Amygdala (tissue), 56 donors: ENCODE measurements at regions not wholly inside any gene's neighbourhood (a gene's known extent, or its start where the extent isn't known, plus 50 kb on each side); places are given as distances from the start of the nearest gene placed in this dataset.
"Not testable (repeated sequence)": the region's sequence is repeated elsewhere in the genome, so short reads cannot be mapped to it uniquely, and the experiment has no call there.

ENCODE experiments used
- DNase-seq, 56 donors: peaks; one replicate each; lab custom pipeline; 2025; lab: John Stamatoyannopoulos, UW

DNA sequence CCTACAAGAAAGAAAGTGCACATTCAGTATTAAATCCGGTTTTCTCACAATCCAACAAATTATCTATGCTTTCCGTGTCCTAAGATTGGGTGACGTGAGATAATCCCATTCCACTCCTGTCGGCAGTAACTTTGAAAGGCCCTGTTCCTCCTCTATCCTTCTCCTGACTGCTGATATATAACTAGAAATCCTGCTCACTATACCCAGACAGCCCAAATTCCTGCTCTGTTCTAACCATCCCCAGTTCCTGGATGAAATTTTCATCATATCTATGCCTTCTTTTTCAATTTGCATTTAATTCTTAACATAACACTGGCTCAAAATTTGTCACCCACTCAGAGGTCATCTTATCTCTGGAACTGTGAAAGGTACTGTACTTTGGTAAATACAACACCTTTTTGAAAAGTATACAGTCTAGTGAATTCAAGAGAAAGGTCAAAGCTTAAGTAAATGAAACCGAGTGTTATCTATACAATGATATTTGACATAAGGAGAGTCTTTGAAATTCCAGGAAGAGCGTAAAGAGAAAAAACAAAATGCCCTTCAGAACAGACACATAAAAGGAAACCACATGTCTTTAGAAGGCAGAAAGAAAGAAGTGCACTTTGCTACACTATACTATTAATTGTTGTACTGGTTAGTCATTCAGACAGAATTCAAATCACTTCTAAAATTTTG is 200.5 kb upstream of the NEGR1 start:
- DNase-seq: no peak

DNA sequence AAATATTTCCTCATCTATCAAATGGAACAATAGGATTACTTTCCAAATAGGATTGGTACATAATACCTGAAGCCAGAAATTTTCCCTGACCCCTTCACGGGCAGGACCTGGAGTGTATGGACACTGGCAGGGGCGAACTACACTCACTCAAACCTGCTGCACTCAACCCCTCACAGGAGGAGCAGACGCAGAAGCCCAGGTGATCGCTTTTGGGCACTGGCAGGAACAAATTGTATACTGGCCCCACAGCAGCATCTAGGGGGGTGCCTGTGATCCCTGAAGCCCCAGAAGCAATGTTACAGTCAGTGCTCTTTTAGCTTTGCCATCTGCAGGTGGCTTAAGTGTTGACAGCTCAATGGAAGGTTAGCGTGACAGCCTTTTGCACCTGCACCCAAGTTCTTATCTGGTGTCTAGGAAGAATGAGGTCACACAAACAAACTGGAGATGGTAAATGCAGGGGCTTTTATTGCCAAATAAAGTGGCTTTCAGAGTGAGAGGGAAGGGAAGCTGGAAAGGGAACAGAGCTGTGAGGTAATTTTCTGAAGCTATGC is 199.2 kb upstream of the NEGR1 start:
- no peak for DNase-seq

DNA sequence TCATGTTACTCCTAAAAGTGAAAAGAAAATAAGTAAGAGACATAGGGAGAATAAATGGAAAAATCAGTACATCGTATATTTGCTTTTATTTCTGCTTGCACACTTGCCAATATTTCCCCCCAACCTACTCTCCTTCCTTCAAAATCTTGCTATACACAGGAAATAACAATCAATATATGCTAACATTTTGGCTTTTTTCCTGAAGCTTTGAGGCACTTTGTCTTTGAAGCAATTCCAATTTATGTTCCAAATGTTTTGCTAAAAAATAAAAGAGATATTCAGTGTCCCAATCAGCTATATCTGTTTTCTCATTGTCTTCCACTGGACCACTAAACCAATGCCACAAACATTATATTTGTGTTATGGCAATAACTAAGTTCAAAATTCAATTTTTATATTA is 184.0 kb upstream of the NEGR1 start:
- no peak for DNase-seq

- DNase-seq: no peak
These were observed 180.0 kb upstream of the NEGR1 start for GRCh38 chr1:72462186-72462905.

GRCh38 chr1:72442262-72442661 is 159.9 kb upstream of the NEGR1 start:
- DNase-seq: no peak

- DNase-seq: no peak
These were observed 156.7 kb upstream of the NEGR1 start for GRCh38 chr1:72439036-72439435.

- no peak for DNase-seq
These were observed 155.9 kb upstream of the NEGR1 start for GRCh38 chr1:72438270-72438669.

DNA sequence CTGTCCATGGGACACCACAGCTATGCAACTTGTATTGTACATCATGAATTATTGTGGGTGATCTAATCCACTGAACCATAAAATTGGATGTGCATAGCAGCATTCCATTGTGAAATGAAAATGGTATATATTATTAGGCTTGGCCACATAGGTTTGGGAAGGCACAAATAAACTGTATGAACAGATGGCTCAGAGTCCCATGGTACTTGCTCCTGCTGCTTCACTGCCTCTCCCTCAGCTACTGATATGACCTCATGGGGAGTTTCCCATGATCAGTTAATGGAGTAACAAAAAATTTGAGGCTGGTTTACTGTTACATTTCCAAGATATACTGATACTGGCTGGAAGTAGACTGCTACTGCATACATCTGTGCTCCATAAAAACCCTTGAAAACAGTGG is 152.7 kb upstream of the NEGR1 start:
- DNase-seq: no peak

DNA sequence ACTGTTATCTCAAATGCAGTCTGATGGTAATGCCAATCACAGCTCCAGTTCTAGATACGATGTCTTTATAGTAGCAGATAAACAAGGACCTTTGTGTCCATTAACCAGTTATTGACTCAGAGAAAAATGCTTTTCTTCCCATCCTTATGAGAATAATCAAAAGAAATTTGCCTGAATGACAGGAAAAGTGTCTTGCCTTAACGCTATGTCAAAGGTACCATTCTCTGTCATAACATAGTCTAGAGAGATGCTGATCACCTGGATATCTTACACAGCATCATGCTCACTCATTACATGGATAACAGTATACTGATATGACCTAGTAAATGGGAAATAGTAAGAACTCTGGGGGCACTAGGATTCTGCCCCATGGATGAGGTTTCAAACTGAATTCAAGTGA is 151.7 kb upstream of the NEGR1 start:
- no peak for DNase-seq

- DNase-seq: no peak
These were observed 151.3 kb upstream of the NEGR1 start for GRCh38 chr1:72433591-72433990.

DNA sequence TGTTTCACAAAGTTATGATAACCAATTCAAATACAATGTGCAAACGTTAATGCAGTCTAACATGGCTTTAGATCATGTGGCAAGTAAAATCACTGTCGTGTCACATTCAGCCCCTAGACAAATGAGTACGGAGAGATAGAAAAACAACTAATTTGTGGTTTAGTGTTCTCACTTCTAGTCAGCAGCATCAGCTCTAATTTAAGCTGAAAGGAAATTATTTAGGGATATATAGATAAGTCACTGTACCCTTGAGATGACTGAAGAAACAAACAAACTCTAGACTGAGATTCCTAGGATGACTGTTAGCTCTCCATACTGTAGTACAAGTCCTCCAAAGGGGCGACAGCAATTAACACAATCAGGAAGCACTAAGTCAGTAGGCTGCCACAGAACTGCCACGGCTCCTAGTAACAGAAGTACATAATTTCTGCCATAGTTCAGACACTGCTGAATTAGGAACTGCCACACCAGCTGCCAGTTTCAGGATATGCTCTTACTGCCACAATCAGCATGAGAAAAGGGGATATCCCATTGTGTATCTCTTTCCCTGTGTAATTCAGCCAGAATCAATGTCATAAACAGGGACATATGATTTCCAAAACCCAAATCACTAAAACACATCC is 150.4 kb upstream of the NEGR1 start:
- no peak for DNase-seq

DNA sequence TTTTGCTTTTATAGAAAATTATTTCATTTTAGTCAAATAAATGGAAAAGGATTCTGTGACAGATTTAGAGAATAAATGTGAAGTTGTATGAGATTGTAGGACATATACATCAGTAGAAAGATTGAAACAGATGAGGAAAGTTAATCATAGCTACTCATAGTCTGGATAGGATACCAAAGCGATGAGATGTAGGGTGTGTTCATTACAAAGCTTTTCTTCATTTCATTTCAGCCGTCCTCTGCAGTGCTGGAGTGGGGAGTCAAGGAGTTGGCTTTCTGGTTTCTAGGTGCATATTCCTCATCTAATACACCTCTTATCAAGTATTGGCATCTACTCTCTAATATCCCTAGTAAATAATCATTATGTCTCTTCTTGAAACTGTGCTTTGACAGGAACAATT is 149.5 kb upstream of the NEGR1 start:
- DNase-seq: no peak

DNA sequence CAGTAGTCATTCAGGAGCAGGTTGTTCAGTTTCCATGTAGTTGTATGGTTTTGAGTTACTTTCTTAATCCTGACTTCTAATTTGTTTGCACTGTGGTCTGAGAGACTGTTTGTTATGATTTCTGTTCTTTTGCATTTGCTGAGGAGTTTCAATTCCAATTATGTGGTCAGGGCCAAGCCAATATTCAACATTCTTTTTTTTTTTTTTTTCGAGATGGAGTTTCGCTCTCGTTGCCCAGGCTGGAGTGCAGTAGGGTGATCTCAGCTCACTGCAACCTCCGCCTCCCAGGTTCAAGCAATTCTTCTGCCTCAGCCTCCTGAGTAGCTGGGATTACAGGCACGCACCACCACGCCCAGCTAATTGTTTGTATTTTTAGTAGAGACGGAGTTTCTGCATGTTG is 145.9 kb upstream of the NEGR1 start:
- not testable (repeated sequence) for DNase-seq

DNA sequence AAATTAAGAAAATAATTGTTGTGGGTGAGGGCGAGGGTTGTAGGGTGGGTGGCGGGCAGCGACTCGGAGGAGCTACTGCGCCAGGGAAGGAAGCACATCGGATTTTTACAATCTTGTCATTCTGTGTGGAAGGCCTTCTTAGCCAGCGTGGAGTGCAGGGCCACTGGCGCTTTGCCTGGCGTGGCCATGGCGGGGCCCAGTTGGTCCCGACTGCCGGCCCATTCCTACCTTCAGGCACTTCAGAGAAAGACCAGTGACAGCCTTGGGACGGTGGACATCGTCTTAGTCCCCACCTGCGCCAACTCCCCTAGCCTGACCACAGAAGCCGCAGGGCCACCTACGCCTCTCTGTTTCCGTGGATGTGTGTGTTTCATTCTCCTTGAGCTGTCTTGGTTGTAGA is 136.9 kb upstream of the NEGR1 start:
- DNase-seq: no peak

DNA sequence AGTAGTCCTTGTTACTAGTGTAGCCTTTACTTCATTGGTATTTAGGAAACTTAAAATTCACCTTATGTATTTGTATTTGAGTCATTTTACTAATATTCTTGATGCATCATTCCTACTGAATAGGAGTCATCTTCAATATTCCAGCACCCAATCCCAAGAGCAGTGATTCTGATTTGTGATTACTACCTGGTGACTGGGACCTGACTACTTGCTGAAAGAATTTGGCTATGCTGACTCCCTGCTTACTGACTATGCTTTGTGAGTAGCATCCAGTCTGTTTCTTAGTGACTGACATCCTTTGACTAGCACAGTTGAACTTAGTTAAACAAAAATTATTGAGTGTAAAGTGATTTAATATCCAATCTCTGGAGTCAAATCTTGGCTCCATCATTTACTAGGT is 129.9 kb upstream of the NEGR1 start:
- DNase-seq: no peak

GRCh38 chr1:72399807-72400206 is 117.5 kb upstream of the NEGR1 start:
- no peak for DNase-seq

- DNase-seq: no peak
These were observed 115.4 kb upstream of the NEGR1 start for GRCh38 chr1:72397786-72398185.

- no peak for DNase-seq
These were observed 112.1 kb upstream of the NEGR1 start for GRCh38 chr1:72394457-72394856.

GRCh38 chr1:72379072-72379471 is 96.7 kb upstream of the NEGR1 start:
- no peak for DNase-seq

DNA sequence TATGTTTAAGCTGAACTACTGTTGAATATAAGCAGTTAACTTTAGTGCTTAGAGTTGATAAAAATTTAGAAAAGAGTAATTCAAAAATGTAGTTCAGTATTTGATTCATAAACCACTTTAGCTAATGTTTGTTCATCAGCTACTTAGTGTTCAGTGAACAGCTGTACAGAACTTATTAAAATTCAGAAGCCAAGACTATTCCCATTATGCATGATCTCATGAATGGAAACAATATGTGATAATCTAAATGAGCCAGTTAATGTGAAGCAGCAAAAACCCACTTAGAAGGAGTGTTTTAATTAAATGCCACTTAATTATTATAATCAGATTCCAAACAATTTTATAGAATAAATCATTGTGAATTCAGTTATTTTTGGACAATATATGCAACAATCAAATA is 92.9 kb upstream of the NEGR1 start:
- no peak for DNase-seq

- no peak for DNase-seq
These were observed 89.1 kb upstream of the NEGR1 start for GRCh38 chr1:72371259-72372035.
